A673 (cell line): ENCODE measurements at regions not wholly inside any gene's neighbourhood (a gene's known extent, or its start where the extent isn't known, plus 50 kb on each side); places are given as distances from the start of the nearest gene placed in this dataset.

ENCODE experiments used
- BruUV-seq: library from RNA; stranded (reverse); fragments of 400-500 nt; replicated peaks from 2 replicates; lab custom pipeline; 2021; lab: Mats Ljungman, UMichigan
- CTCF ChIA-PET: fragments of 300-600 bp; sonication (Branson Sonifier 250); formaldehyde crosslinking; loops from one replicate; lab custom pipeline; 2022; ENCODE audit warnings: antibody characterized with exemption; lab: Charles Lee
- POLR2A ChIA-PET: fragments of 300-600 bp; sonication (Branson Sonifier 250); formaldehyde crosslinking; loops from one replicate; lab custom pipeline; 2022; ENCODE audit warnings: antibody characterized with exemption; ENCODE audit not compliant: low non-redundant PET; lab: Charles Lee
- DNase-seq: peaks from one replicate; pipeline ENCODE4 v3.0.0-alpha.2; 2015; ENCODE audit warnings: low spot score
- H3K27ac ChIP-seq: fragments of 200-600 bp; sonication (generic); 2 replicates; pipeline ENCODE4 v1.5.1; 2016; ENCODE audit warnings: mixed run types, low read depth, mild to moderate bottlenecking, mixed read lengths, antibody characterized with exemption, low read length; ENCODE audit not compliant: poor library complexity, severe bottlenecking
- H3K27me3 ChIP-seq: fragments of 200-600 bp; sonication (generic); replicated peaks from 2 replicates; pipeline ENCODE4 v1.6.1; 2017; ENCODE audit warnings: mixed run types, low read depth, mild to moderate bottlenecking, mixed read lengths, antibody characterized with exemption, low read length; ENCODE audit not compliant: insufficient read depth, poor library complexity
- H3K36me3 ChIP-seq: fragments of 200-600 bp; sonication (generic); 2 replicates; pipeline ENCODE4 v1.6.1; 2016; ENCODE audit warnings: mixed run types, mild to moderate bottlenecking, mixed read lengths, antibody characterized with exemption, low read length; ENCODE audit not compliant: insufficient read depth, poor library complexity, severe bottlenecking
- H3K4me1 ChIP-seq: fragments of 200-600 bp; sonication (generic); 2 replicates; pipeline ENCODE4 v1.6.1; 2017; ENCODE audit warnings: mixed run types, mild to moderate bottlenecking, mixed read lengths, antibody characterized with exemption, low read length; ENCODE audit not compliant: insufficient read depth, poor library complexity, severe bottlenecking
- H3K4me3 ChIP-seq: fragments of 200-600 bp; sonication (generic); 2 replicates; pipeline ENCODE4 v1.5.1; 2016; ENCODE audit warnings: low read depth, mixed run types, mild to moderate bottlenecking, mixed read lengths, low read length; ENCODE audit not compliant: poor library complexity, severe bottlenecking
- H3K9me3 ChIP-seq: fragments of 200-600 bp; sonication (generic); 2 replicates; pipeline ENCODE4 v1.6.1; 2016; ENCODE audit warnings: mixed run types, low read depth, mild to moderate bottlenecking, mixed read lengths, antibody characterized with exemption, low read length; ENCODE audit not compliant: poor library complexity, severe bottlenecking
- CTCF ChIP-seq: fragments of 300-800, 200-600 bp; sonication (generic); conservative IDR thresholded peaks from 2 replicates; pipeline ENCODE4 v1.5.1; 2017; ENCODE audit warnings: low read depth, mild to moderate bottlenecking, antibody characterized with exemption, low read length, moderate library complexity, mixed read lengths
- EZH2 ChIP-seq: fragments of 200-600 bp; sonication (generic); IDR thresholded peaks from 2 replicates; pipeline ENCODE4 v1.6.1; 2017; ENCODE audit warnings: borderline replicate concordance, low read depth, mild to moderate bottlenecking, mixed read lengths, antibody characterized with exemption, low read length; ENCODE audit not compliant: poor library complexity, severe bottlenecking
- intact Hi-C: fragments of 100-400 bp; cut with micrococcal nuclease; formaldehyde crosslinking; loops from one replicate; pipeline ENCODE4 v1.10.0; 2022; ENCODE audit not compliant: unreplicated experiment

- TF ChIP-seq EZH2 (no peak), CTCF (no peak)
- Histone ChIP-seq H3K27ac (no peak overlapping the region), H3K4me3 (no peak overlapping the region), H3K36me3 (no peaks in the 10 kb centered on the region), H3K4me1 (no peaks in the 10 kb centered on the region), H3K9me3 (no peaks in the 10 kb centered on the region), H3K27me3 (peaks cover 6% of the 10 kb centered on the region)
- ChIA-PET POLR2A (no interaction called here), CTCF (no interaction called here)
- intact Hi-C loops = loop anchor here (10.0 kb wide), 1 partner anchor 146 kb away; no protein-coding TSS in a partner anchor
- no TSS peak for BruUV-seq
- DNase-seq = no peak
These were observed 140.7 kb downstream of the MTX3 start for GRCh38 chr5:79850316-79850822.

- H3K27me3 ChIP-seq = peaks cover 6% of the 10 kb centered on the region
- H3K4me3 ChIP-seq = no peak overlapping the region
- ChIA-PET POLR2A (no interaction called here), CTCF (interaction anchor here (0.6 kb wide), 1 partner anchor 234 kb away, joined by 5 read pairs; no protein-coding TSS in a partner anchor)
- BruUV-seq = no TSS peak
- no peaks in the 10 kb centered on the region for H3K36me3 ChIP-seq
- intact Hi-C loops = loop anchor here (10.0 kb wide), 1 partner anchor 145 kb away; no protein-coding TSS in a partner anchor
- H3K9me3 ChIP-seq = no peaks in the 10 kb centered on the region
- no peak overlapping the region for H3K27ac ChIP-seq
- H3K4me1 ChIP-seq = no peaks in the 10 kb centered on the region
- DNase-seq = no peak
- no peak for TF ChIP-seq EZH2
- no peak for TF ChIP-seq CTCF
These were observed 141.4 kb downstream of the MTX3 start for GRCh38 chr5:79849486-79850315.
